Pons (tissue), 1 donor: ENCODE measurements at regions not wholly inside any gene's neighbourhood (a gene's known extent, or its start where the extent isn't known, plus 50 kb on each side); places are given as distances from the start of the nearest gene placed in this dataset.
A peak's percentile ranks its signal among the peaks of the same experiment; 100 is the strongest.

ENCODE experiments used
- DNase-seq: peaks from one replicate; pipeline ENCODE4 v3.0.0-alpha.2; 2016; ENCODE audit warnings: low spot score

- DNase-seq, result peak; percentile 82
These were observed 343.4 kb downstream of the MATN1 start for GRCh38 chr1:30379684-30380624.

DNA sequence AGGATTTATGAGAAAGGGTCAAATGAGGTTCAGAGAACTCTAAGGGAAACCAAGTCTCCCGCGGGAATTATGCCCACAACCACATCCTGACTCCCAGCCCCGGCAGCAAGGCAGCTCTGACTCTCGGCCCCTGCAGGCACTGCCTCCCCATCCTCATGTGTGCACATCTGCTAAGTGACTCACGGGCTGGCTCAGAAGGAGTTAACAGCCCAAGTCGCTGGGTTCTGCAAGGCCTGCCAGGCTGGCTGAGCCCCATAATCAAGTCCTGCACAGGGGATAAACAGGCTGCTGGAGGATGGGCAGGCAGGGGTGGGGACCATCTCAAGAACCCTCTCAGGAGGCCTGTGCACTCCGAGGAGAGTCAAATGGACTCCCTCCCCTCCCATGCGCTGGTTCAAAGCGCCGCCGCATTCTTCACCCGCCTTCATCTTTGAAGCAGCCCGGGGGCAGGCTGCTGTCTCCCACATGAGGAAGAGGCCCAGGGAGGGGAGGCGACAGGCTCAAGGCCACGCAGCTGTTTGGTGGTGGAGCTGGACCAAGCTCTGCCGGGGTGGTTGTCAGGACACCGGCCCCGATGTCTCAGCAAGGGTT lies 344.3 kb downstream of the MATN1 start:
- DNase-seq, result no peak

DNA sequence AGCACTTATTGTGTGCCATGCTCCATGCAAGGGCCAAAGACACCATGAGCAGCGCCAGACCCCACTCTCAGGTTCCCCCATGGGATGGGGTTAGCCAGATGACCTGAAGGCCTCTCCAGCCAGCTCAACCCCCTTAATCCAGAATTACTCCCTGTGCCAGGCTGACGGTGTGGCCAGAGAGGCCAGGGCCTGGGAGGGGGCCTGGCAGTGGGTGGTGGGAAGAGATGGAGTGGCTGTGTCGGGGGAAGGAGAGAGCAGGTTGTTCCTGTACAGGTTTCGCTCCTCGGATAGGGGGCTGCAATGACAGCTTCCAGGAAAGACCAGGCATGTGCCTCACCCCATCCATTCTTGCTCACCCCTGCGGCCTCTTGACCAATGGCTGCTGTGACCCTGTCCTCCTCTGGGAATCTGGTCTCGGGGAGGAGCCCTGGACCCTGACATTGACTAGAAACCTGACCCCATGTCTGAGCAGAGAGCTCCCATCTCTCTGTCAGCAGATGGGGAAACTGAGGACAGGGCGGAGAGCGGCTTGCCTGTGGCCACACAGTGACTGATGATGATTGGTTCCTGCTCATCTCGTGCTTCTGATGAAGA lies 345.3 kb downstream of the MATN1 start:
- no peak for DNase-seq

- DNase-seq, result no peak
These were observed 346.0 kb downstream of the MATN1 start for GRCh38 chr1:30377230-30378002.

GRCh38 chr1:30376054-30376697 lies 347.2 kb downstream of the MATN1 start:
- no peak for DNase-seq

- DNase-seq, result no peak
These were observed 348.2 kb downstream of the MATN1 start for GRCh38 chr1:30375156-30375555.

GRCh38 chr1:30374400-30375070 lies 348.9 kb downstream of the MATN1 start:
- DNase-seq, result no peak

DNA sequence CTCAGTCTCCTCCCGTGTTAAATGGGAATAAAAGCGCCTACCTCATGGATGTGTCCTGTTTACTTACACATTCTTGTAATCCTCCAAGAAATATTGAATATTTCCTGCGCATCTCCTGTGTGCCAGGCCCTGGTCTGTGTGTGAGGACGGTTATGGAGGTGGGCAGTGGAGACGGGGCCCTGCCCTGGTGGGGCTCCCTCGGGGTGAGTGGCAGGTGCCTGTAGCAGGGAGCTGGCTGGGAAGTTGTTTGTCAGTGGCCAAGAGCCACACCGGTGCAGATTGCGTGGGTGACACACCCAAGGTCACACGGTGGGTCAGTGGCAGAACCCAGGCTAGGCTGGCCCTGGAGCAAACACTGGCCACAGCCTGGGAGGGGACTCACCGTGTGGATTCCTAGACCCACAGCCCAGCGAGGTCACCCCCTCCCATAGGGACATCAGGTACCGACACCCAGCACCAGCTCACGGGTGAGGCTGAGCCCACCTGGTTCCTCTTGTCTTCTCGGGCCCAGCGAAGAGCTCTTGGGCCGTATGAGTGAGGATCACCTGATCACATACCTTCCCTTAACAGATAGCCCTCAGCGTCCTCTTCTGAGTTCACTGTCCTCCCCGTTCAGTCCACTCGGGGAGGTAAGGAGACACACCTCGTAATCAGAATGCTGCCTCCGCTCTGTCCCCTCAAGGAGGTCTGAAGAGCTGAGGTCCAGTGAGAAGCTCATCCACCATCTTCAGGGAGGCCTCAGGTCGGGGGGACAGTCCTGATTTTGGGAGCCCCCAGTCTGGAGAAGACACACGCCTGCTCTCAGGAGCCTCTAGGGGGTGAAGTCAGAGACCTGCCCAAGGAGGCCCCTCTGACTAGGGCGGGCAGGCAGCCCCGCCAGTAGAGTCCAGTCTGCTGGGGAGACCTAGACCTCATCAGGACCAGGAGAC lies 349.6 kb downstream of the MATN1 start:
- DNase-seq, result no peak

DNA sequence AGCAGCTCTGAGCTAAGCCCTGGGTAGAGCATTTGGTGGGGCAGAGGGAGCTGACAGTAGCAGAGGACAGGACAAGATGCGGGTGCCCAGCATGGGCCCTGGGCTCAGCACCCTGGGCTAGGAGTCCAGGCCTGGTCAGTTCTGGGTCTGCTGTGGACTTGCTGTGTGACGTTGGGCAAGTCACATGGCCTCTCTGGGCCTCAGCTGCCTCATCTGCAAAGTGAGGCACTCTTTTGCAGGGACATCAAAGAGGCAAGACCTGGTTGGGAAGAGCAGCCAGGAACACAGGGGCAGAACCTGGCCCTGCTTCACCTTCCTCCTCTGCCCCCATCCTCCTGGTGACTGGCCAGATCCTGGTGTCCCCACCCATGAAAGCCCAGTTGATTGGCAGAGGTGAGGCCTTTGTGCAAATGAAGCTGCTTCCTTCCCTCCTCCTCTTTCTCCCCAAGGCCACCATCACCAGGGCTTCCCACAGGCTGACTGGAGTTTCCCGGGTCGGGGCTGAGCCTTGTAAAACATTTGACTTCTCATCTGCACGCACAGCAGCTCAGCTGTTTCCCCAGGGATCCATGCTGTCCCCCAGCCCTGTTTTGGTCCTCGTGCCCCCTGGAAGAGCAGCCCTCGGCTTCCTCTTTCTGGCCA lies 350.5 kb downstream of the MATN1 start:
- DNase-seq, result no peak

- DNase-seq, result no peak
These were observed 351.2 kb downstream of the MATN1 start for GRCh38 chr1:30371888-30372791.

DNA sequence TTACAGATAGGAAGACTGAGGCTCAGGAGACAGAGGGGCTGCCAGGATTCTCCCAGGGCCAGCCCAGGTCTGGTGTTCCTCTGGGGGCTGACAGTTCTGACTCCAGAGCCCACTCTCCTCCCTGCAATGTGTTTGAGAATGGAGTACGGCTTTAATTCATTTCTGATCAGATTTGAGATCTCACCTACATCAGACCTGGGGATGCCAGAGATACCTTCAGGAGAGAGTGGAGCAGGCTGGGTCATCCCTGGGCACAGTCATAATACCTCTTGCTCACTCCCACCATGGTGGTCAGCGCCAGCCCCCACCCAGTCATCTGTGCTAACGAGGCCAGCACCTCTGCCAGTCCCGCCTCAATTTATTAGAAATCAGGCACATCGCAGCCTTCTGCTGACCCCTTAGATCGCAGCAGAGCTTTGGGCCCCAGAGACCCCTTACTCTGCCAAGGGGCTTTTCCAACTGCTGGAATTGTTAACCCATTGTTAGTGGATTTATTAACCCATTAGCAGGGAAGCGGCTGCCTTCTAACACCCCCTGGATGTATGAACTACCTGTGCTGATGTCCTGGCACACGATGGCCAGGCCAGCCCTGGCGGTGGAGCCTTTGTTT lies 352.1 kb downstream of the MATN1 start:
- DNase-seq, result no peak

GRCh38 chr1:30368651-30369240 lies 354.6 kb downstream of the MATN1 start:
- DNase-seq, result no peak

GRCh38 chr1:30366911-30367310 lies 356.5 kb downstream of the MATN1 start:
- DNase-seq, result no peak

DNA sequence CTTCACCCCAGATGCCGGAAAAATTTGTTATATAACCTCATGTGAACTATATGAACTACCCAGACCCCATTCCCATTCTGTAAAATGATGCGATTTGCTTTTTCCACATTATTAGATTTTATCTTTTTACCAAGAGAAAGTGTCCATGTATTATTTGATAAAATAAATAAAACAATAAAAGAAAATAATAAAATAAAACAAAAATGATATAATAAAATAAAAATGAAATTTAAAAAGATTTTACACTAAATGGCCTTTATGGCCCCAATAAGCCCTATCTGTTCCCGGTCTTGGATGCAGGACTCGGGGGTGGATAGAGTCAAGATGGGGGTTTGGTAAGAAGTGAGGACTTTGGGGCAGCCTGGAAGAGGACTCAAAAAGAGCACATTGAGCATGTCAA lies 357.2 kb downstream of the MATN1 start:
- no peak for DNase-seq

DNA sequence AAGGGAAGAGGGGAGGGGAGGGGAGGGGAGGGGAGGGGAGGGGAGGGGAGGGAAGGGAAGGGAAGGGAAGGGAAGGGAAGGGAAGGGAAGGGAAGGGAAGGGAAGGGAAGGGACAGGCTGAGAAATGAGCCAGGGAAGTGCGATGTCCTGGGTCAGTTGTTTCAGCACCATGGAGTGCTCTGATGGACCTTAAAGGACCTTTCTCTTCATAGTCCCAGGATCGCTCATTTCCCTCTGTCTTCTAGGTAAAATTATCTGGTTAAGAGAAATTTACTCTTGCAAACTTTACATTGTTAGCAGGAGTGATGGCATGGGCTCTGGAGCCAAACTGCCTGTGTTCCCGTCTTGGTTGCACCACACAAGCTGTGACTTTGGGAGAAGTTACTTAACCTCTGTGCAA lies 357.8 kb downstream of the MATN1 start:
- DNase-seq, result no peak

- no peak for DNase-seq
These were observed 360.4 kb downstream of the MATN1 start for GRCh38 chr1:30363031-30363430.

GRCh38 chr1:30362603-30362990 lies 360.8 kb downstream of the MATN1 start:
- DNase-seq, result no peak
